ENCODE measurements at regions not wholly inside any gene's neighbourhood (a gene's known extent, or its start where the extent isn't known, plus 50 kb on each side); places are given as distances from the start of the nearest gene placed in this dataset.

DNA sequence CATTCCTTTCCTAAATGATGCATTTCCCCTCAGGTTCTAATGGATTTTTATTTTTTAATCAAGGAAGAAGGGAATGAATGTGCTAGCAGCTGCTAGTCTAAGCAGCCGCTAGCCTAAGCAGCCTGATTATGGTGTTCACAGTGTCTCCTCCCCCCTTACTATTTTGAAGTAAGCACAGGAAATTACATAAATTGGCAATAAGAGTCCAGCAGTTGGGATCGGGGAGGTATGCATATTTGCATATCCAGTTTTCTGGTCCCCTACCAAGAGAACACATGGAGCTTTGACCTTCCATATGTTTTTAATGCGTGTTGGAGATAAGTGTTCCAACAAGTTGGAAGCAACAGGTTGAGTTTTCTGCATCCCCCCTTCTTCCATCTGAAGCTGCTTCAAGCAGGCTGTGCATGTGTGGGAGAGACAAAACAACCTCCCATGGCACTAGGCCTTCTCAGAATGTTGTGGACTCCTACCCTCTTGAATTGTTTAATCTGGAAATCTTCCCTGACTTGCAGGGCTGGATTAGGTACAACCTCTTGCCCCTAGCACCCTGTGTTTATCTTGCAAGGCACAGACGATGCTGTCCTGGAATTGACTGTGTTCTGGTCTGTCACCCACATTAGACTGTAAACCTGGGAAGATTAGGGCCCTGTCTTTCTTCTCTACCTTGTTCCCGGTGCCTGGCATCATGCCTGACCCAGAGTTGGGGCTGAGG lies 124.8 kb upstream of the LRIG1 start:
- DNase-seq (ENCODE audit: low read depth in 2 of 2), result peak in 1 of 2 donors; percentile 14
- no peak overlapping the region for H3K4me3 ChIP-seq (replicated peaks in 1 of 2; ENCODE audit: low read depth in 2 of 2, low read length in 2 of 2)
- TF ChIP-seq, protein P1, sequence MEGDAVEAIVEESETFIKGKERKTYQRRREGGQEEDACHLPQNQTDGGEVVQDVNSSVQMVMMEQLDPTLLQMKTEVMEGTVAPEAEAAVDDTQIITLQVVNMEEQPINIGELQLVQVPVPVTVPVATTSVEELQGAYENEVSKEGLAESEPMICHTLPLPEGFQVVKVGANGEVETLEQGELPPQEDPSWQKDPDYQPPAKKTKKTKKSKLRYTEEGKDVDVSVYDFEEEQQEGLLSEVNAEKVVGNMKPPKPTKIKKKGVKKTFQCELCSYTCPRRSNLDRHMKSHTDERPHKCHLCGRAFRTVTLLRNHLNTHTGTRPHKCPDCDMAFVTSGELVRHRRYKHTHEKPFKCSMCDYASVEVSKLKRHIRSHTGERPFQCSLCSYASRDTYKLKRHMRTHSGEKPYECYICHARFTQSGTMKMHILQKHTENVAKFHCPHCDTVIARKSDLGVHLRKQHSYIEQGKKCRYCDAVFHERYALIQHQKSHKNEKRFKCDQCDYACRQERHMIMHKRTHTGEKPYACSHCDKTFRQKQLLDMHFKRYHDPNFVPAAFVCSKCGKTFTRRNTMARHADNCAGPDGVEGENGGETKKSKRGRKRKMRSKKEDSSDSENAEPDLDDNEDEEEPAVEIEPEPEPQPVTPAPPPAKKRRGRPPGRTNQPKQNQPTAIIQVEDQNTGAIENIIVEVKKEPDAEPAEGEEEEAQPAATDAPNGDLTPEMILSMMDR (IDR thresholded peaks at IDR 0.05; ENCODE audit: low read depth, low read length), result no peak

DNA sequence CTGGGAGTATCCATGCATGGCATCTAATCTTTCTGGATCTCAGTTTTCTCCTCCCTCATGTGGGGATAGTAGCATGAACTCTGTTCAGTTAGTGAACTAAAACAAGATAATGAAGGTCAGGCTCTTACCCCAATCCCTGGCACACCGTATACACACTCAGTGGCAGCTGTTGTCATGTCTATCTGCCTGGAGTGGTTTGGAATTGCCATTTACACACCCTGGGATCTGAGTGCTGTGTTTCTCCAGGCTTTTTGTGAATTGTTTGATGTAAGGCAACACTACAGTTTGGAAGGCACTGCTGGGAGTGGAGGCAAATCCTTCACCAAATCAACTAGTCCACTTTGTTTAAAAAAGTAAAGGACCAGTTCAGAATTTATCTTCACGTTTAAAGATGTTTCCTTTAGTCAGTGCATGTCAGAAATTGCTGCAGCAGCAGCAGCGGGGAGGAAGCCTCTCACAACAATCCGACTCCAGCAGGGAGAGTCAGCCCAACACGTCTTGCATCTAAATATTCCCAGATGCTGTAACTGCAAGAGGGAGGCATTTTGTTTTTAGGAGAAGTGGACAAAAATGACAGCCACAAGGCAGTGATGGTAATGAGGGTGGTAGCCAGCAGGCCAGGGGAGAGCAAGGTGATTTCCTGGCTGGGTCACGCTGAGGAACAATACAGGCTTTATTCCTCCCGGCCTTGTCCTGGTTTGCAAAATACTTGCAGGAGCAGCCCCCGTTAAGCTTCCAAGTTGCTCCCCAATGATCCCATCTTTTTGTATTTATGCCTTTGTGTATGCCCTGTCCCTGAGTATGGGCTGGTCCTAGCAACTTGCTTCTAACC lies 128.5 kb upstream of the LRIG1 start:
- no peak for DNase-seq (ENCODE audit: low read depth in 2 of 2)
- TF ChIP-seq, protein P1 (IDR thresholded peaks at IDR 0.05; ENCODE audit: low read depth, low read length), result no peak
- no peak overlapping the region for H3K4me3 ChIP-seq (replicated peaks in 1 of 2; ENCODE audit: low read depth in 2 of 2, low read length in 2 of 2)

DNA sequence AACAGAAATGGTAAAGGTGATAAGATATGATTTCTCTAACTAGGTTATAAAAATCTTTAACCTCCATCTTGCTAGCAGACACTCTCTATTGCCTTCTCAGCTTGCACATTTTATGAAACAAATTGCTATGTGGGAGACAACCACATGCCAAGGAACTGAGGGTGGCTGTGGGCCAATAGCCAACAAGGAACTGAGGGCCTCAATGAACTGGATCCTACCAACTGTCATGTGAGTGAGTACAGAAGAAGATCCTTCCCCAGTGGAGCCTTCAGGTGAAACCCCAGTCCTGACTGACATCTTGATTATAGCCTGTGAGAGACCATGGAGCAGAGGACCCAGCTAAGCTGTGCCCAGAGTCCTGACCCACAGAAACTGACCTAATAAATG lies 129.2 kb upstream of the LRIG1 start:
- no peak overlapping the region for H3K4me3 ChIP-seq (replicated peaks in 1 of 2; ENCODE audit: low read depth in 2 of 2, low read length in 2 of 2)
- TF ChIP-seq, protein P1 (IDR thresholded peaks at IDR 0.05; ENCODE audit: low read depth, low read length), result no peak
- DNase-seq (ENCODE audit: low read depth in 2 of 2), result no peak

DNA sequence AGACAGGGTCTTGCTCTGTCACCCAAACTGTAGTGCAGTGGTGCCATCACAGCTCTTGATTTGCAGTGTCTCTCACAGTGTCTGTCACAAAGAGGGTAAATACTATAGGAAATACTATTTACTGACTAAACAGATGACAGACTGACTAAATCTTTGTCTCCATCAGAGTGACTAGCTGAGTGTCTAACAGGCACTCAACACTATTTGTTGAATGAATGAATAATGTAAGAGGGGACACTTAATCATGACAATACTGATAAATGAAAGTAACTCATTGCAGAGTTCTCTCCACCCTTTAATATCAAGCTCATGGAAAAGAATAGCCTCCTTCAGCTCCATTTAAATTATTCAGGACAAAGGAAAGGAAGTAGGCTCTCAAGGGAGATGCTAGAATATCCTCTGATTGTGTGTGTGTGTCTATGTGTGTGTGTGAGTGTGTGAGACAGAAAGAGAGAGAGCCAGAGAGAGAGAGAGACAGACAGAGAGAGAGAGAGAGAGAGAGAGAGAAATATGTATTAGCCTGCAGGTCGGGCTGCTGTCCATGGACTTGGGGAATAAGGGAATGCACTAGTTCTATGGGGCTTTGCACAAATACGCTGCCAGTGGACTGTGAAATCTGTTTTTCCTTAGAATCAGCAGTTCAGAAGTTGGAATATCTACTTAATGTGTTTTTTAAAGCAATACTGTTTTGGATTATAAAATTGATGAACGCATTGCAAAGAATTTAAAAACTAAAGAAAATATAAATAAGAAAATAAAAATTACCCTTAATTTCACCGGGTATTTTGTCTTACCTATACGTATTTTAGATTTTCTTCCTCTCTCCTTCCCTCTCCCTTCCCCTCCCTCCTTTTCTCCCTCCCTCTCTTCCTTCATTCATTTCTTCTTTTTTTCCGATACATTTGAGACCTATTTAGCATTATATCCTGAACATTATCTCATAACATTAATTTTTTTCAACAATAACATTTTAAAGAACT lies 132.9 kb upstream of the LRIG1 start:
- TF ChIP-seq, protein P1 (IDR thresholded peaks at IDR 0.05; ENCODE audit: low read depth, low read length), result no peak
- peak; percentile 12 to 43 for DNase-seq (ENCODE audit: low read depth in 2 of 2)
- H3K4me3 ChIP-seq (replicated peaks in 1 of 2; ENCODE audit: low read depth in 2 of 2, low read length in 2 of 2), result no peak overlapping the region

DNA sequence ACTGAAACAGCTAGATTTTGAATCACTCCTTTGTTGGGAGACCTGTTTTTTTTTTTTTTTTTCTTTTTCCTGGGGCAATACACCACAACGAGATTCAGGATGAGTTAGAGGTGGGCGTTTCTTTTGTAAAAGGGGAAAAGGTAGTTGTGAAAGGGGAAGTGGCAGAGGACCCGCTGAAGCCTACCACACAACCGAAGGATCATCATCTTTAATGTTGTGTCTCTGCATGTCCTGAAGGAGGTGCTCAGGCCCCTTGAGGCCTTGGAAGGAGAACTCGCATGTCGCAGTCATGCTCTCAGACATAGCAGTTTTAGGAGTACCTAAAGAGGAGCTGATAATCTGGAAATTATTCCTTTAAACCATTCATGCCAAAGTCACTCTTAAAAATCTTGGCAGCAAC lies 137.9 kb upstream of the LRIG1 start:
- DNase-seq (ENCODE audit: low read depth in 2 of 2), result no peak
- TF ChIP-seq, protein P1 (IDR thresholded peaks at IDR 0.05; ENCODE audit: low read depth, low read length), result no peak
- H3K4me3 ChIP-seq (replicated peaks in 1 of 2; ENCODE audit: low read depth in 2 of 2, low read length in 2 of 2), result no peak overlapping the region

DNA sequence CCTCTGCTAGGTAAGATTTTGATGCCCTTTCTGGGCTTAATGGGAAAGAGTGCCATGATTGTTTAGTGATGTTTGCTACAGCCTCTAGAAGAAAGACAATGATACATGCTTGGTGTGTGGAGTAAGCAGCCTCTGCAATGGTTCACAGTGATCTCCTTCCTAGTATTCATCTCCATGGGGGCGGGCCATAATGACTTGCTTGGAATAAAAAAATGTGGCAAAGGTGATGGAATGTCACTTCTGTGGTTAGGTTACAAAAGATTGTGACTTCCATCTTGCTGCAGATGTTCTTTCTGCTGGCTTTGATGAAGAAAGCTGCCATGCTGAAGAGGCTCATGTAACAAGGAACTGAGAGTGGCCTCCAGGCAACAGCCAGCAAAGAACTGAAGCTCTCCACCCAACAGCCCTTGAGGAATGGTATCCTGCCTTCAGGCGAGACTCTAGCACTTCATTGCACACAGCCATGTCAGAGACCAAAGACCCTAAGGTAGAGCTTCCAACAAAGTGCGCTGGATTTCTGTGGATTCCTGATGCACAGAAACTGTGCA lies 139.1 kb upstream of the LRIG1 start:
- TF ChIP-seq, protein P1 (IDR thresholded peaks at IDR 0.05; ENCODE audit: low read depth, low read length), result no peak
- no peak overlapping the region for H3K4me3 ChIP-seq (replicated peaks in 1 of 2; ENCODE audit: low read depth in 2 of 2, low read length in 2 of 2)
- peak in 1 of 2 donors; percentile 20 for DNase-seq (ENCODE audit: low read depth in 2 of 2)

All from cardiac fibroblast (primary cell).